Colon (tissue), 2 donors: ENCODE measurements at regions not wholly inside any gene's neighbourhood (a gene's known extent, or its start where the extent isn't known, plus 50 kb on each side); places are given as distances from the start of the nearest gene placed in this dataset.
"Not testable (repeated sequence)": the region's sequence is repeated elsewhere in the genome, so short reads cannot be mapped to it uniquely, and the experiment has no call there.

Experiments used
- FAIRE-seq: peaks from 2 replicates; lab custom pipeline; 2012; peaks lifted over from hg19 to GRCh38; lab: Jason Lieb, UNC
- donor health status: control.
- donor health status: control.

GRCh38 chr6:81003894-81004293 lies 748.6 kb downstream of the TENT5A start:
- no peak for FAIRE-seq

DNA sequence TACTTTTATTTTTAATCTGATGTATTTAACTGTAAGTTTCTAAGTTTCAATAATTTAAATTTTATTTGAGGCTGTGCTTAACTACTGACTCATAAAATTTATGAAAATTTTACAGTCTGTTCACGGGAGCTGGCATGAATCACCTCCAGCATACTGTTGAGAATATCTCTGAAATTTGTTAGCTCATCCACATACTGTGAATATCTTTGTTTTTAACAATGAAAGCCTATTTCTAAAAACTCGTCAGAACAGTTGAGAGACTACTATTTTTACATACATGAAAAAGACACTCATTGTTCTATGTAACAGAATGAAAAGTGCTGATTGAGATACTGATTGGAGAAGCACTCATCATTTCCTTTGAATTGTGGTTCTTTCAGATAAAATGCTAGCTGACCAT lies 749.3 kb downstream of the TENT5A start:
- FAIRE-seq, result no peak

DNA sequence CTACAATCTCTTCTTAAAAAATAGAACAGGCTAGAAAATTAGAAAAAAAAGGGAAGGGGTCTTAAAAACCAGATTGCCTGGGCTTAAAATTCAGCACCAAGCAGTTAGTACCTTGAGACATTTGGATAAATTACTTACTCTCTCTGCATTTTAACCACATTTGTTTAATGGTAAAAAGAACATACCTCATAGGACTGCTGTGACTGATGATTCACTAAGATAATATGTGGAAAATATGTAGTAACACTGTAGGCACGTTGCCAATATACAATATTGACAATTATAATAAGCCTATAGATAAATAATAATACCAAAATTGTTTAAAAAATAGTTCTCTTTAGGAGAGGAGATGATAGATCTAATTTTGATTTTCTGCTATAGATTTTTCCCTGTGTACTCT lies 750.4 kb downstream of the TENT5A start:
- no peak for FAIRE-seq

- no peak for FAIRE-seq
Observed at GRCh38 chr6:80991316-80991715, 761.2 kb downstream of the TENT5A start.

DNA sequence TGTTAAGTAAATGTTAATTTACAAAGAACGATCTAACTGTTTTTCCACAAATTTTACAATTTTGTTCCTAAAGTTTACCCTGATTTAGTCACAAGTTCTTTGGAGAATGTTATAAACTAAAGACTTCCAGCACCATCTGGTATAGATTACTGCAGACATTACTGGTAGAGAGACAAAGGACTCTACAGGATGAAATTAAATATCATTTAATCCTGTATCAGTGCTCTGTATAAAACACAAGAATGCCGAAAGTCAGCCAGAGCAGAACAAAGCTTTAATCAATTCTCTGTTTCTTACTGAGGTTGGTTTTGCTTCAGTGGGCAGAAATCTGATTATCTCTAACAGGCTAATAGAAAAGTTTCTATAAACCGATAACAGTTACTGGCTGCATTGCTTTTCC lies 763.6 kb downstream of the TENT5A start:
- no peak for FAIRE-seq

GRCh38 chr6:80988286-80988685 lies 764.2 kb downstream of the TENT5A start:
- FAIRE-seq, result no peak

- not testable (repeated sequence) for FAIRE-seq
Observed at GRCh38 chr6:80981226-80981625, 771.3 kb downstream of the TENT5A start.

DNA sequence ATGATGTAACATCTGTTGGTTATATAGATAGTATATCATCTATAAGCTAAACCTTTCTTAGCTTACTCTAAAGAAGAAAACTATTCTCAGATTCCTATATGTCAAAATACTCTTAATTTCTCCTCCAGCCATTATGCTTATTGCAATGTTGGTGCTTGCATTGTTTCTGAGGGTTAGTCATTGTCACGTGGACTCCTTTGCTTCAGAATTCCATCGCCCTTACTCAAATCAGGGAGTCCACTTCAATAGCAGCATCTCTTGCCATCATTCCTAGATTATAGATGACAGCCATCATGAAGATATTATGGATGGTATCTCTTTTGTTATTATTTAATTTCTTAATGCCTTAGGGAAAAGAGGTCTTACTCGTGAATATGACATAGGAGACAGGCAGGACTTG lies 776.1 kb downstream of the TENT5A start:
- no peak for FAIRE-seq

DNA sequence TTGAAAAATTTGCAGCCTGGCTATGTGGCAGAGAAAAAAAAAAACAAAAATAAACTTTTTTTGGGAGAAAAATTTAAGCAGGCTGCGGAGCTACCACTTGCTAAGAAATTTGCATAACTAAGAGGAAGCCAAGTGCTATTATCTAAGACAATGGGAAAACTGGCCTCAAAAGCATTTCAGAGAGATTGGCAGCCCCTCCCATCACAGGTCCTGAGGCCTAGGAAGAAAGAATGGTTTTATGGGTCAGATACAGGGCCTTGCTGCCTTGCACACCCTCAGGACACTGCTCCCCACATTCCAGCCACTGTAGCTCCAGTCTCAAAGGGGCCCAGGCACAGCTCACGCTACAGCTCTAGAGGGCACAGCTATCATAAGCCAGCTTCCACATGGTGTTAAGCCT lies 777.9 kb downstream of the TENT5A start:
- FAIRE-seq, result no peak

DNA sequence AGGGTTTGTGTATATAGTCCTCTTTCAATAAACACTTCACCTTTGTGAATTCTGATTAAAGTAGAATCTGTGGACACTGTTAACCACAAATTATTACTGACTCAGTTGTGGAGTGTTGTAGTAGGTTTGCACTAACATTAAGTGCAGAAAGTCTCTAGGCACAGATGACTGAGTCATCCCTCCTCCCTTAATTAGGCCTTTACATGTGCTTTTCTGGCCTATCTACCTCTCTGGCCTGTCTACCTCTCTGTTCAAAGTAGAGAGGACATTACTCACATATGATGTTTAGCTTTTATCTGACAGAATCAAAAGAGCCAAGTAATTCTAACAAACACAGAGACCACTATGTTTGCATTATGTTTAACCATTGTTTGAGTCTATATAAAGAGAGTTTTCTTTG lies 783.0 kb downstream of the TENT5A start:
- no peak for FAIRE-seq

GRCh38 chr6:80967609-80968008 lies 784.9 kb downstream of the TENT5A start:
- no peak for FAIRE-seq

DNA sequence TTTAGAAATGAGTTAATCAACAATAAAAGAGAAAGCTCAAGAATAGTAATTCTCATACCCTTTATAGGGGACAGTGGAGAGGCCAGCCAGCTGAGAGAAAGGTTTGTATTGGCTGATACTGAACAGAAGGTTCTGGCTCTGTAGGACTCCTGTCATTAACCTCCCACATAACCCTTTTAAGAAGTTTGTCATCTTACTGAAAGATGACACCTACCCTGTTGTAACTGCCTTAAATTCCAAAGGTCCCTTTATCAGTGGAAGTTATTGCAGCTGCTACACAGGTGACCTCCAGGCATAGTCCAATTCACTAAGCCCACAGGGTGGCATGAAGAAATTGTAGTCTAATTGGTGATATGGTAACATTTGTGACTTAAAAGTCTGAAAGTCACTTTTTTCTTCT lies 790.1 kb downstream of the TENT5A start:
- no peak for FAIRE-seq

- no peak for FAIRE-seq
Observed at GRCh38 chr6:80961166-80961565, 791.3 kb downstream of the TENT5A start.

- FAIRE-seq, result no peak
Observed at GRCh38 chr6:80959034-80959433, 793.4 kb downstream of the TENT5A start.

DNA sequence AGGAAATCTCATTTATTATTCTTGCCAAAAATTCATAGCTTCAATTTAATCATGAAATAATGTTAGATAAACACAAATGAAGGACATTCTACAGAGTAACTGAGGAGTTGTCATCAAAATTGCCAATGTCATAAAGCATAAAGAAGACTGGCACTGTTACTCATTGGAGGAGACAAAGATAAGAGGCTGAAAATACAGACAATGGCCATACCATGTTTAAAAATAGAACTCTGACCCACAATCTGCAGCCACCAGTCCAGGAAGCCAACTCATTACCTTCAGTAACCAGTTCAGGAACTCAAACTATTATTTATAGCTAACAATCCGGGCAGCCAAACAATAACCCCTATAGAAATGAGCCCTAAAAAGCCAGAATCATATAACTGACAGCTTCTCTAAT lies 795.6 kb downstream of the TENT5A start:
- no peak for FAIRE-seq

- not testable (repeated sequence) for FAIRE-seq
Observed at GRCh38 chr6:80952479-80952878, 800.0 kb downstream of the TENT5A start.

DNA sequence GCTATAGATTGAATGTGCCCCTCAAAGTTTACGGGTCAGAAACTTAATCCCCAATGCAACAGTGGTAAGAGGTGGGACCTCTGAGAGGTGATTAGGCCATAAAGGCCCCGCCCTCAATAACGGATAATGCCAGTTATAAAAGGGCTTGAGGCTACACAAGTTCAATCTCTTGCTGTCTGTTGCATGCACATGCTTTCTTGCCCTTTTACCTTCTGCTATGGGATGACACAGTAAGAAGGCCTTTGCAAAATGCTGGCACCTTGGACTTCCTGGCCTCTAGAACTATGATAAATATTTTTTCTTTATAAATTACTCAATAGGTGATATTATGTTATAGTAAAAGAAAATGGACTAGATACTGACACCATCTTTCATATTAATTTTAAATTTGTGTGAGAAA lies 806.1 kb downstream of the TENT5A start:
- FAIRE-seq, result no peak

- no peak for FAIRE-seq
Observed at GRCh38 chr6:80942911-80943310, 809.6 kb downstream of the TENT5A start.

DNA sequence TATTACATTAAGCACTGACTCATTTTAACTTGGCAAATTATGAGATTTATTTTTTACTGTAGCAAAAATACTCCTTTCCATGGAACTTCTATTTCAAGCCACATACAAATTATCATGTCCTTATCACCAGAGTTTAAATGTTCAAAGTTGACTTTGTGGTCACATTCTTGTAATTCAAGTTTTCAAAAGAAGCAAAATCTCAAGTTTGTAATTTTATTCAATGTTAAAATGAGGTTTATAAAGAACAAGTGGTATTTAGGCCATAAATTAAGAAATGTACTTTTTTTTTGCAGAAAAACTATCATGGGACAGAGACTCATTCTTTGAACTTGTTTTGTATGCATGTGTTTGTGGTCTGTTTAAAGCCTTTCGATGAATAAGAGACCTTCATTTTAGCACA lies 811.5 kb downstream of the TENT5A start:
- FAIRE-seq, result no peak

DNA sequence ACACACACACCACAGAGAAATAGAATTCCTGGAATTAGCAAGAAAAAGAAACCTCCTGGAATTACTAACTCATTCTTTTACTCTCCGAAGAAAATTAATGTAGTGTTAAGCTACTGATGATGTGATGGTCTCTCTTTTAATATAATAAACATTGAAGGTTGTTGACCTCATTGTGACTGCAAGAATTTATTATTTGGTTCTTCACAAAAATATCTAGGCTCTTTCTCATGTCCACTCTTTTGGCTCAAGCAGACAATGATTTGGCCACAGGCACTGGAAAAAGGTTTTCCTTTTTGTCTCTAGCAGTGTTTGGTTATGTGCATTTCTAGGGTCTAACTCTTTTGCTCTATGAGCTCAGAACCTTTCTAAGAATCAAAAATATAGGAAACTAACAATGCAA lies 811.9 kb downstream of the TENT5A start:
- no peak for FAIRE-seq

DNA sequence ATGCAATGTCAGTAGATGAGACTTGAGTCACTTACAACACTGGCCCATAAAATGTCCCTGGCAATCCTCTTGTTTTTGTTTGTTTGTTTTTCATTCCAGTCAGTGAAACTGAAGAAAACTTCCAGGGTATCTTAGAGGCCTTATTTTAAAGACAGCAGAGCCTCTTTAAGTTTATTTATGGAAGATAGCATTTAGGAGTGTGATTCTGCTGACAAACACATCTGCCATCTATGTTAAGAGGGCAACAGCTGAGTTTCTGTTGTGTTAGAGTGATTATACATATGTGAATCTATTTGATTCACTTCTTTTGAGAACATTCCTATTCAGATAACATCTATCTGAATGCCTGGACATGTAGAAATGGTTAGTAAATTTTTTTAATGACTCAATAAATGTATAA lies 812.6 kb downstream of the TENT5A start:
- FAIRE-seq, result no peak

GRCh38 chr6:80939480-80939879 lies 813.0 kb downstream of the TENT5A start:
- FAIRE-seq, result no peak

GRCh38 chr6:80938131-80938530 lies 814.4 kb downstream of the TENT5A start:
- FAIRE-seq, result no peak

- FAIRE-seq, result no peak
Observed at GRCh38 chr6:80932359-80932758, 820.1 kb downstream of the TENT5A start.

DNA sequence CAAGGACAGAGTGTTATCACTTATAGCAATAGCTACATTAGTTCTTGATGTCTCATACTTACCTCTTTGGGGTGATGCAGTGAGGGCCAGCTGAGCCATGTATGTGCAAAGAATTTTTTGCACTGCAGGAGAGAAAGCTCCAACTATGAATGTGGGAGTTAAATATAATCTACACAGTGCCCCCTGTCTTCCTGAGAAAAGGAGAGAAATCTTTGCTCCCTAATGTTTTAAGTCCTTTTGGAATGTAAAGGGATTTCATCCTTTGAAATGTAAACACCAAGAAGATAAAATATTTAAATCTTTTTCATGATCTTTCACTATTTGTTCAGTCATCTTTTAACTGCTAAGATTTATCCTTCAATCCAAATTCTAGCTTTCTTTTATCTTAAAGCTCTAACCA lies 822.1 kb downstream of the TENT5A start:
- no peak for FAIRE-seq
